Endothelial cell of umbilical vein (primary cell): ENCODE measurements at regions not wholly inside any gene's neighbourhood (a gene's known extent, or its start where the extent isn't known, plus 50 kb on each side); places are given as distances from the start of the nearest gene placed in this dataset.

Experiments used
- BruUV-seq: library from RNA; stranded (reverse); fragments of 400-500 nt; replicated peaks from 2 replicates; lab custom pipeline; 2021; lab: Mats Ljungman, UMichigan
- CTCF ChIA-PET: fragments of 300-600, 350-600 bp; sonication (Branson Sonifier 250); formaldehyde crosslinking; loops from one replicate; lab custom pipeline; 2021; ENCODE audit warnings: antibody characterized with exemption, inconsistent platforms; lab: Charles Lee
- POLR2A ChIA-PET: fragments of 300-600, 350-600 bp; sonication (Branson Sonifier 250); formaldehyde crosslinking; loops from one replicate; lab custom pipeline; 2021; ENCODE audit warnings: antibody characterized with exemption, inconsistent platforms; lab: Charles Lee
- DNase-seq: peaks from one replicate; pipeline ENCODE4 v3.0.0-alpha.2; 2011; ENCODE audit warnings: low read depth, low spot score
- FAIRE-seq: peaks from 2 replicates; lab custom pipeline; 2011; peaks lifted over from hg19 to GRCh38; lab: Jason Lieb, UNC
- H2AFZ ChIP-seq: 2 replicates; pipeline ENCODE4 v1.6.0; 2012; ENCODE audit warnings: low read depth, low read length, control low read depth, inconsistent platforms
- H3K27ac ChIP-seq: 2 replicates; pipeline ENCODE4 v1.5.1; 2011; ENCODE audit warnings: low read depth, mild to moderate bottlenecking, control low read depth, low read length, moderate library complexity; ENCODE audit not compliant: insufficient read depth
- H3K27me3 ChIP-seq, 2 experiments: 2 replicates each; pipeline versions ENCODE4 v1.6.0 to v1.6.1; 2011; ENCODE audit warnings: low read length in 2 of 2, mixed read lengths in 1 of 2; ENCODE audit not compliant: control insufficient read depth in 2 of 2, insufficient read depth in 2 of 2
- H3K36me3 ChIP-seq, 2 experiments: 2 replicates in 1 of 2; 3 replicates in 1 of 2; pipeline ENCODE4 v1.5.1; 2011; ENCODE audit warnings: low read length in 2 of 2, mild to moderate bottlenecking in 1 of 2, moderate library complexity in 1 of 2; ENCODE audit not compliant: control insufficient read depth in 2 of 2, insufficient read depth in 2 of 2; ENCODE audit errors: extremely low read depth in 1 of 2
- H3K4me1 ChIP-seq: 3 replicates; pipeline ENCODE4 v1.5.1; 2011; ENCODE audit warnings: mild to moderate bottlenecking, low read length; ENCODE audit not compliant: control insufficient read depth, insufficient read depth; ENCODE audit errors: extremely low read depth
- H3K4me2 ChIP-seq: 2 replicates; pipeline ENCODE4 v1.6.1; 2011; ENCODE audit warnings: low read length, control low read depth, mixed read lengths; ENCODE audit not compliant: insufficient read depth
- H3K4me3 ChIP-seq, 3 experiments: fragments of 200-600 bp in 1 of 3; sonication (generic), shearing (Covaris generic) in 1 of 3; replicated peaks in 1 of 3; 2 replicates each; pipeline ENCODE4 v1.5.1; 2011 to 2016; ENCODE audit warnings: control low read depth in 3 of 3, low read length in 3 of 3, mild to moderate bottlenecking in 2 of 3, inconsistent platforms in 1 of 3, low read depth in 1 of 3, moderate library complexity in 1 of 3; ENCODE audit not compliant: insufficient read depth in 1 of 3
- H3K79me2 ChIP-seq: 2 replicates; pipeline ENCODE4 v1.6.0; 2012; ENCODE audit warnings: low read length, inconsistent platforms; ENCODE audit not compliant: control insufficient read depth, insufficient read depth
- H3K9ac ChIP-seq: replicated peaks from 2 replicates; pipeline ENCODE3; 2011; ENCODE audit warnings: low read length, control low read depth; ENCODE audit not compliant: insufficient read depth; ENCODE audit errors: extremely low read depth
- H3K9me1 ChIP-seq: replicated peaks from 3 replicates; pipeline ENCODE4 v1.6.0; 2011; ENCODE audit warnings: mild to moderate bottlenecking, low read length; ENCODE audit not compliant: control insufficient read depth, insufficient read depth; ENCODE audit errors: extremely low read depth
- H3K9me3 ChIP-seq: replicated peaks from 2 replicates; pipeline ENCODE4 v1.5.1; 2012; ENCODE audit warnings: low read length, inconsistent platforms; ENCODE audit not compliant: control insufficient read depth, insufficient read depth
- H4K20me1 ChIP-seq: replicated peaks from 2 replicates; pipeline ENCODE3; 2011; ENCODE audit warnings: mild to moderate bottlenecking, low read length; ENCODE audit not compliant: control insufficient read depth, insufficient read depth; ENCODE audit errors: extremely low read depth
- EZH2 ChIP-seq: IDR thresholded peaks from 2 replicates; pipeline ENCODE4 v1.6.1; 2012; ENCODE audit warnings: borderline replicate concordance, low read depth, mild to moderate bottlenecking, moderate library complexity, low read length, inconsistent platforms; ENCODE audit not compliant: severe bottlenecking
- FOS ChIP-seq: IDR thresholded peaks from 2 replicates; pipeline ENCODE4 v1.6.1; 2011; ENCODE audit warnings: mild to moderate bottlenecking, low read length, moderate library complexity, borderline replicate concordance; ENCODE audit not compliant: insufficient read depth
- GATA2 ChIP-seq: IDR thresholded peaks from 2 replicates; pipeline ENCODE4 v1.7.0; 2011; ENCODE audit warnings: low read depth, mild to moderate bottlenecking, moderate library complexity, mixed read lengths, low read length; ENCODE audit not compliant: insufficient read length, insufficient read depth
- JUN ChIP-seq: IDR thresholded peaks from 2 replicates; pipeline ENCODE4 v1.6.1; 2011; ENCODE audit warnings: borderline replicate concordance, low read depth; ENCODE audit not compliant: insufficient read length, insufficient read depth
- MYC ChIP-seq: IDR thresholded peaks from one replicate; pipeline ENCODE4 v1.6.1; 2011; ENCODE audit warnings: mild to moderate bottlenecking, low read depth, low read length
- POLR2A ChIP-seq: IDR thresholded peaks from 2 replicates; pipeline ENCODE4 v1.6.1; 2012; ENCODE audit warnings: low read depth, mild to moderate bottlenecking, control low read depth, low read length
- POLR2AphosphoS5 ChIP-seq: IDR thresholded peaks from 2 replicates; pipeline ENCODE4 v1.6.1; 2012; ENCODE audit warnings: low read depth, mild to moderate bottlenecking, control low read depth, low read length, moderate library complexity; ENCODE audit not compliant: insufficient read depth
- dilution Hi-C: fragments of 300-500 bp; cut with MboI; formaldehyde crosslinking; loops from one replicate; pipeline ENCODE4 v1.15.0; 2019; ENCODE audit warnings: low sequenced_read_pairs; ENCODE audit not compliant: extremely low pct_ligation_motif_present
- intact Hi-C: fragments of 100-400 bp; cut with micrococcal nuclease; formaldehyde crosslinking; loops from one replicate; pipeline ENCODE4 v1.10.0; 2022
- TF ChIP-seq, protein P1 (sequence below), 2 donors: IDR thresholded peaks; 1 replicate in 1 of 2; 2 replicates in 1 of 2; pipeline ENCODE4 v1.5.1; 2011; ENCODE audit warnings: low read length in 2 of 2, mild to moderate bottlenecking in 2 of 2, moderate library complexity in 2 of 2, control low read depth in 1 of 2, inconsistent platforms in 1 of 2, low read depth in 1 of 2; ENCODE audit not compliant: insufficient read depth in 1 of 2; ENCODE audit errors: extremely low read depth in 1 of 2
- TF ChIP-seq, protein P2 (sequence below): IDR thresholded peaks from 2 replicates; pipeline ENCODE4 v1.6.1; 2011; ENCODE audit not compliant: insufficient read depth, insufficient read length

DNA sequence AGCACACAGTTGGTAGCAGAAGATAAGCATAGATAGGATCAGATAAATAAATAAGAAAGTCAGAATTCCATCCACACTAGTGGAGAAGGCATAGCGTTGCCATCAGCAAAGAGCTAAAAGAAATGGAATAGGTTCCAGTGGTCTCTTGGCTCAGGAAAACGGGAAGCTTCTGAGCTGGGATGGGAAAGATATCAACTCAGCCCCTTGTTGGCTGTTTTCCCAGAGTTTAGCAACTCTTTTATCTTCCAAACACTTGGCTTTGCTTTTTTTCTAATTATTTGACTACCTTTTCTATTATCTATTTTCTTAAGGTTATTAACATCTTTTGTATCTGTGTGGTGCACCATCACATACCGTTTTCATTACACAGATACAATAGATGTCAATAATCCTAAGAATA is 445.7 kb upstream of the TRPC7 start:
- no peak for FAIRE-seq
- intact Hi-C loops (no loop called here), dilution Hi-C loops (no loop called here)
- no peaks in the 10 kb centered on the region for H3K9me1 ChIP-seq
- peaks cover 5% of the 10 kb centered on the region for H3K4me1 ChIP-seq
- H3K79me2 ChIP-seq = no peaks in the 10 kb centered on the region
- H3K9me3 ChIP-seq = no peaks in the 10 kb centered on the region
- no peaks in the 10 kb centered on the region for H4K20me1 ChIP-seq
- H3K27ac ChIP-seq = no peak overlapping the region
- CTCF ChIA-PET = interaction anchor here (1.0 to 1.4 kb wide), 6 partner anchors 9 to 794 kb away, joined by 3 to 6 read pairs (median 4); no protein-coding TSS in a partner anchor
- TF ChIP-seq, protein P1, sequence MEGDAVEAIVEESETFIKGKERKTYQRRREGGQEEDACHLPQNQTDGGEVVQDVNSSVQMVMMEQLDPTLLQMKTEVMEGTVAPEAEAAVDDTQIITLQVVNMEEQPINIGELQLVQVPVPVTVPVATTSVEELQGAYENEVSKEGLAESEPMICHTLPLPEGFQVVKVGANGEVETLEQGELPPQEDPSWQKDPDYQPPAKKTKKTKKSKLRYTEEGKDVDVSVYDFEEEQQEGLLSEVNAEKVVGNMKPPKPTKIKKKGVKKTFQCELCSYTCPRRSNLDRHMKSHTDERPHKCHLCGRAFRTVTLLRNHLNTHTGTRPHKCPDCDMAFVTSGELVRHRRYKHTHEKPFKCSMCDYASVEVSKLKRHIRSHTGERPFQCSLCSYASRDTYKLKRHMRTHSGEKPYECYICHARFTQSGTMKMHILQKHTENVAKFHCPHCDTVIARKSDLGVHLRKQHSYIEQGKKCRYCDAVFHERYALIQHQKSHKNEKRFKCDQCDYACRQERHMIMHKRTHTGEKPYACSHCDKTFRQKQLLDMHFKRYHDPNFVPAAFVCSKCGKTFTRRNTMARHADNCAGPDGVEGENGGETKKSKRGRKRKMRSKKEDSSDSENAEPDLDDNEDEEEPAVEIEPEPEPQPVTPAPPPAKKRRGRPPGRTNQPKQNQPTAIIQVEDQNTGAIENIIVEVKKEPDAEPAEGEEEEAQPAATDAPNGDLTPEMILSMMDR (IDR thresholded peaks at IDR 0.05; ENCODE audit: extremely low read depth in 1 of 2, insufficient read depth in 1 of 2, low read depth in 1 of 2, low read length in 2 of 2) = no peak
- TF ChIP-seq MYC (no peak), POLR2A (no peak), EZH2 (no peak), GATA2 (no peak)
- no peak overlapping the region for H3K9ac ChIP-seq
- no TSS peak for BruUV-seq
- peak; percentile 10 for DNase-seq
- H2AFZ ChIP-seq = no peak overlapping the region
- no peak overlapping the region for H3K4me3 ChIP-seq
- POLR2A ChIA-PET = no interaction called here
- peaks cover 4% of the 10 kb centered on the region in 2 experiments for H3K27me3 ChIP-seq
- H3K36me3 ChIP-seq = no peaks in the 10 kb centered on the region
- H3K4me2 ChIP-seq = no peak overlapping the region

DNA sequence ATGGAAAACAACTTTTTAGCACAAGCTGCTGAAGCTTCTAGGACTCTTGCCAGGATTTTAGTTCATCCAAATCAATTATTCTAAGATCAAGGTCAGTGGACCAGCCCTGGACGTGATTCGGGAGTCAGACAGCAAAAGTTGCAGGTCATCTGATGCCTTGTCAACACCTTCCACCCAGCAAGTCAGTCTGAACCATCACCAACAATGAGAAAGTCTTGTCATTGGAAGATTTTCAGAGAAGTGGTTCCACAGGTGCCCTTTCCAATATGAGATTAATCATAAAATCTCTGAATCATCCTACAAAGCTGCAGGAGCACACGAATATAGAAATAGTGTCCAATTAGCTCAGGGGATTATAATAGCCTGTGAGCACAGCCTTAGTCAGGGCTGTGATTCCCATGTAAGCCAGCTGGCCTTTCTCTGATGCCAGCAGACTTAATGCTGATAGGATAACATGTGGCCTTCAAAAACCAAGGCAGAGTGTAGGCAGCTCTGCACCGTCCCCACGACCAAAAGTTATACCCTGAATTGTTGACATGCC is 445.0 kb upstream of the TRPC7 start:
- intact Hi-C loops = no loop called here
- Histone ChIP-seq H3K36me3 (no peaks in the 10 kb centered on the region), H3K9ac (no peak overlapping the region), H3K27me3 (peaks cover 4% of the 10 kb centered on the region in 2 experiments), H3K4me3 (no peak overlapping the region), H3K4me2 (no peak overlapping the region), H3K4me1 (peaks cover 5% of the 10 kb centered on the region), H3K9me3 (no peaks in the 10 kb centered on the region), H2AFZ (no peak overlapping the region), H3K79me2 (no peaks in the 10 kb centered on the region), H3K9me1 (no peaks in the 10 kb centered on the region), H3K27ac (no peak overlapping the region), H4K20me1 (no peaks in the 10 kb centered on the region)
- no peak for DNase-seq
- POLR2A ChIA-PET = no interaction called here
- no peak for FAIRE-seq
- CTCF ChIA-PET = interaction anchor here (1.4 kb wide), 1 partner anchor 795 kb away, joined by 3 read pairs; no protein-coding TSS in a partner anchor
- TF ChIP-seq GATA2 = no peak
- no peak for TF ChIP-seq EZH2
- no peak for TF ChIP-seq POLR2A
- no peak for TF ChIP-seq POLR2AphosphoS5
- TF ChIP-seq MYC = no peak
- TF ChIP-seq FOS = no peak
- TF ChIP-seq, protein P1 (IDR thresholded peaks at IDR 0.05; ENCODE audit: extremely low read depth in 1 of 2, insufficient read depth in 1 of 2, low read depth in 1 of 2, low read length in 2 of 2) = no peak
- no peak for TF ChIP-seq JUN
- TF ChIP-seq, protein P2, sequence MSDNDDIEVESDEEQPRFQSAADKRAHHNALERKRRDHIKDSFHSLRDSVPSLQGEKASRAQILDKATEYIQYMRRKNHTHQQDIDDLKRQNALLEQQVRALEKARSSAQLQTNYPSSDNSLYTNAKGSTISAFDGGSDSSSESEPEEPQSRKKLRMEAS = no peak
- dilution Hi-C loops = no loop called here
- BruUV-seq = no TSS peak
